ENCODE measurements at regions not wholly inside any gene's neighbourhood (a gene's known extent, or its start where the extent isn't known, plus 50 kb on each side); places are given as distances from the start of the nearest gene placed in this dataset.
A peak's percentile ranks its signal among the peaks of the same experiment; 100 is the strongest.

- H3K9me3 ChIP-seq (ENCODE audit: insufficient read depth, low read length): no peaks in the 10 kb centered on the region
- H3K4me3 ChIP-seq (ENCODE audit: insufficient read depth, low read length, poor library complexity, severe bottlenecking): no peak overlapping the region
- H4K20me1 ChIP-seq (ENCODE audit: low read depth, low read length): no peaks in the 10 kb centered on the region
- no peak overlapping the region for H3K9ac ChIP-seq (ENCODE audit: low read length)
- H2AFZ ChIP-seq (ENCODE audit: low read depth, low read length, severe bottlenecking): no peak overlapping the region
- no peaks in the 10 kb centered on the region for H3K9me2 ChIP-seq (replicated peaks; ENCODE audit: insufficient read depth, low read length)
- H3F3A ChIP-seq (ENCODE audit: insufficient read depth): no peaks in the 10 kb centered on the region
- no peaks in the 10 kb centered on the region for H3K27me3 ChIP-seq (ENCODE audit: low read length)
- H3K4me2 ChIP-seq (ENCODE audit: low read depth, low read length, poor library complexity, severe bottlenecking): no peak overlapping the region
- no peak overlapping the region for H3K27ac ChIP-seq (ENCODE audit: low read depth, low read length)
- H3K36me3 ChIP-seq (ENCODE audit: low read length): no peaks in the 10 kb centered on the region
- H3K79me2 ChIP-seq (ENCODE audit: insufficient read depth, low read length): no peaks in the 10 kb centered on the region
- TF ChIP-seq EZH2phosphoT487 (conservative IDR thresholded peaks at IDR 0.05; ENCODE audit: low read length) (no peak), CTCF (IDR thresholded peaks at IDR 0.05; ENCODE audit: insufficient read depth, low read length, poor library complexity, severe bottlenecking) (no peak)
These were observed 189.7 kb downstream of the SHQ1 start for GRCh38 chr3:72658466-72659100.

- H3K9me2 ChIP-seq (replicated peaks; ENCODE audit: insufficient read depth, low read length): no peaks in the 10 kb centered on the region
- no peak overlapping the region for H3K4me3 ChIP-seq (ENCODE audit: insufficient read depth, low read length, poor library complexity, severe bottlenecking)
- H3K36me3 ChIP-seq (ENCODE audit: low read length): no peaks in the 10 kb centered on the region
- TF ChIP-seq CTCF (IDR thresholded peaks at IDR 0.05; ENCODE audit: insufficient read depth, low read length, poor library complexity, severe bottlenecking) (no peak), EZH2phosphoT487 (conservative IDR thresholded peaks at IDR 0.05; ENCODE audit: low read length) (no peak)
- no peak overlapping the region for H3K9ac ChIP-seq (ENCODE audit: low read length)
- H3K79me2 ChIP-seq (ENCODE audit: insufficient read depth, low read length): no peaks in the 10 kb centered on the region
- H3K27ac ChIP-seq (ENCODE audit: low read depth, low read length): no peak overlapping the region
- no peak overlapping the region for H2AFZ ChIP-seq (ENCODE audit: low read depth, low read length, severe bottlenecking)
- H3K27me3 ChIP-seq (ENCODE audit: low read length): no peaks in the 10 kb centered on the region
- H3K4me2 ChIP-seq (ENCODE audit: low read depth, low read length, poor library complexity, severe bottlenecking): no peak overlapping the region
- no peaks in the 10 kb centered on the region for H4K20me1 ChIP-seq (ENCODE audit: low read depth, low read length)
- no peaks in the 10 kb centered on the region for H3F3A ChIP-seq (ENCODE audit: insufficient read depth)
- H3K9me3 ChIP-seq (ENCODE audit: insufficient read depth, low read length): no peaks in the 10 kb centered on the region
These were observed 190.6 kb downstream of the SHQ1 start for GRCh38 chr3:72657666-72658065.

- Histone ChIP-seq H3K4me2 (ENCODE audit: low read depth, low read length, poor library complexity, severe bottlenecking) (no peak overlapping the region), H3K36me3 (ENCODE audit: low read length) (no peaks in the 10 kb centered on the region), H3K79me2 (ENCODE audit: insufficient read depth, low read length) (no peaks in the 10 kb centered on the region), H3K27me3 (ENCODE audit: low read length) (no peaks in the 10 kb centered on the region), H3K9me2 (replicated peaks; ENCODE audit: insufficient read depth, low read length) (no peaks in the 10 kb centered on the region), H2AFZ (ENCODE audit: low read depth, low read length, severe bottlenecking) (no peak overlapping the region), H4K20me1 (ENCODE audit: low read depth, low read length) (no peaks in the 10 kb centered on the region), H3K9me3 (ENCODE audit: insufficient read depth, low read length) (no peaks in the 10 kb centered on the region), H3K9ac (ENCODE audit: low read length) (no peak overlapping the region), H3F3A (ENCODE audit: insufficient read depth) (no peaks in the 10 kb centered on the region), H3K4me3 (ENCODE audit: insufficient read depth, low read length, poor library complexity, severe bottlenecking) (no peak overlapping the region), H3K27ac (ENCODE audit: low read depth, low read length) (no peak overlapping the region)
- TF ChIP-seq EZH2phosphoT487 (conservative IDR thresholded peaks at IDR 0.05; ENCODE audit: low read length) (no peak), CTCF (IDR thresholded peaks at IDR 0.05; ENCODE audit: insufficient read depth, low read length, poor library complexity, severe bottlenecking) (peak; percentile 13)
These were observed 192.5 kb downstream of the SHQ1 start for GRCh38 chr3:72655723-72656122.

Measured in SU-DHL-6 (cell line).